GM21360 (cell line): ENCODE measurements at regions not wholly inside any gene's neighbourhood (a gene's known extent, or its start where the extent isn't known, plus 50 kb on each side); places are given as distances from the start of the nearest gene placed in this dataset.
"Not testable (repeated sequence)": the region's sequence is repeated elsewhere in the genome, so short reads cannot be mapped to it uniquely, and the experiment has no call there.

ENCODE experiments used
- ATAC-seq: cut with Tn5 transposase; IDR thresholded peaks from one replicate; pipeline ENCODE4 v1.9.1; 2021; ENCODE audit warnings: mild to moderate bottlenecking, moderate library complexity; ENCODE audit not compliant: unreplicated experiment

GRCh38 chr7:114182837-114183236 lies 231.8 kb upstream of the FOXP2 start:
- no peak for ATAC-seq

- no peak for ATAC-seq
Measured at GRCh38 chr7:114181280-114181679, 233.3 kb upstream of the FOXP2 start.

- no peak for ATAC-seq
Measured at GRCh38 chr7:114180556-114181266, 233.9 kb upstream of the FOXP2 start.

GRCh38 chr7:114175125-114175524 lies 239.5 kb upstream of the FOXP2 start:
- no peak for ATAC-seq

- no peak for ATAC-seq
Measured at GRCh38 chr7:114173170-114173890, 241.3 kb upstream of the FOXP2 start.

- ATAC-seq: not testable (repeated sequence)
Measured at GRCh38 chr7:114169389-114169788, 245.2 kb upstream of the FOXP2 start.

- peak; percentile 76 for ATAC-seq
Measured at GRCh38 chr7:114160925-114161324, 242.1 kb upstream of the PPP1R3A start.

- no peak for ATAC-seq
Measured at GRCh38 chr7:114158854-114159253, 240.0 kb upstream of the PPP1R3A start.

GRCh38 chr7:114158275-114158674 lies 239.5 kb upstream of the PPP1R3A start:
- no peak for ATAC-seq

GRCh38 chr7:114156178-114156577 lies 237.4 kb upstream of the PPP1R3A start:
- no peak for ATAC-seq

GRCh38 chr7:114155116-114156110 lies 236.6 kb upstream of the PPP1R3A start:
- no peak for ATAC-seq

- no peak for ATAC-seq
Measured at GRCh38 chr7:114153700-114154099, 234.9 kb upstream of the PPP1R3A start.

GRCh38 chr7:114152314-114152938 lies 233.6 kb upstream of the PPP1R3A start:
- ATAC-seq: no peak

GRCh38 chr7:114151777-114152176 lies 233.0 kb upstream of the PPP1R3A start:
- ATAC-seq: no peak

GRCh38 chr7:114150689-114151088 lies 231.9 kb upstream of the PPP1R3A start:
- no peak for ATAC-seq

- no peak for ATAC-seq
Measured at GRCh38 chr7:114148779-114149178, 230.0 kb upstream of the PPP1R3A start.

- ATAC-seq: no peak
Measured at GRCh38 chr7:114141415-114141814, 222.6 kb upstream of the PPP1R3A start.

- no peak for ATAC-seq
Measured at GRCh38 chr7:114140561-114140960, 221.8 kb upstream of the PPP1R3A start.

- not testable (repeated sequence) for ATAC-seq
Measured at GRCh38 chr7:114139690-114140089, 220.9 kb upstream of the PPP1R3A start.

GRCh38 chr7:114138587-114138986 lies 219.8 kb upstream of the PPP1R3A start:
- no peak for ATAC-seq

- no peak for ATAC-seq
Measured at GRCh38 chr7:114133717-114134116, 214.9 kb upstream of the PPP1R3A start.
